Caco-2 (cell line): ENCODE measurements at regions not wholly inside any gene's neighbourhood (a gene's known extent, or its start where the extent isn't known, plus 50 kb on each side); places are given as distances from the start of the nearest gene placed in this dataset.

Experiments
- BruUV-seq: library from RNA; stranded (reverse); fragments of 400-500 nt; replicated peaks from 2 replicates; lab custom pipeline; 2021; lab: Mats Ljungman, UMichigan
- CTCF ChIA-PET: fragments of 300-600 bp; sonication (Branson Sonifier 250); formaldehyde crosslinking; loops from one replicate; lab custom pipeline; 2022; ENCODE audit warnings: antibody characterized with exemption; lab: Charles Lee
- POLR2A ChIA-PET: fragments of 300-600 bp; sonication (Branson Sonifier 250); formaldehyde crosslinking; loops from one replicate; lab custom pipeline; 2022; ENCODE audit warnings: antibody characterized with exemption; lab: Charles Lee
- DNase-seq, 2 experiments: peaks; one replicate each; pipeline versions ENCODE4 v3.0.0 to v3.0.0-alpha.2; 2020 to 2022
- H3K27me3 ChIP-seq: replicated peaks from 2 replicates; pipeline ENCODE4 v1.6.0; 2011; ENCODE audit warnings: low read length; ENCODE audit not compliant: control insufficient read depth, insufficient read depth
- H3K36me3 ChIP-seq: 2 replicates; pipeline ENCODE4 v1.5.1; 2011; ENCODE audit warnings: low read length; ENCODE audit not compliant: control insufficient read depth, insufficient read depth
- H3K4me1 ChIP-seq: fragments of 250-450 bp; sonication (Bioruptor Pico); 2 replicates; pipeline ENCODE4 v1.5.1; 2020; ENCODE audit warnings: mild to moderate bottlenecking
- H3K4me3 ChIP-seq: 2 replicates; pipeline ENCODE4 v1.5.1; 2011; ENCODE audit warnings: low read depth, mild to moderate bottlenecking, control low read depth, low read length
- H3K9me3 ChIP-seq: fragments of 250-450 bp; sonication (Bioruptor Pico); 2 replicates; pipeline ENCODE4 v1.5.1; 2020; ENCODE audit warnings: mild to moderate bottlenecking, moderate library complexity
- H3K27ac Mint-ChIP-seq: one replicate; pipeline ENCODE4 v1.8.0; 2022; ENCODE audit warnings: mixed read lengths; ENCODE audit not compliant: unreplicated experiment
- H3K27me3 Mint-ChIP-seq: one replicate; pipeline ENCODE4 v1.8.0; 2022; ENCODE audit warnings: mixed read lengths; ENCODE audit not compliant: insufficient read depth, unreplicated experiment
- H3K36me3 Mint-ChIP-seq: one replicate; pipeline ENCODE4 v1.8.0; 2022; ENCODE audit warnings: mild to moderate bottlenecking, mixed read lengths; ENCODE audit not compliant: insufficient read depth, unreplicated experiment
- H3K4me1 Mint-ChIP-seq: one replicate; pipeline ENCODE4 v1.8.0; 2022; ENCODE audit warnings: low read depth, mixed read lengths; ENCODE audit not compliant: unreplicated experiment
- H3K4me3 Mint-ChIP-seq: one replicate; pipeline ENCODE4 v1.8.0; 2022; ENCODE audit warnings: mild to moderate bottlenecking, moderate library complexity, mixed read lengths; ENCODE audit not compliant: unreplicated experiment
- H3K9me3 Mint-ChIP-seq: one replicate; pipeline ENCODE4 v1.8.0; 2022; ENCODE audit warnings: mixed read lengths; ENCODE audit not compliant: unreplicated experiment
- intact Hi-C: fragments of 100-400 bp; cut with micrococcal nuclease; formaldehyde crosslinking; loops from one replicate; pipeline ENCODE4 v1.10.0; 2022; ENCODE audit not compliant: unreplicated experiment
- TF ChIP-seq, protein P1 (sequence below), 2 experiments: fragments of 200-600 bp in 1 of 2; IDR thresholded peaks; 1 replicate in 1 of 2; 2 replicates in 1 of 2; pipeline versions ENCODE4 v1.5.1 to v1.8.0; 2011 to 2022; ENCODE audit warnings: antibody characterized with exemption in 1 of 2, control low read depth in 1 of 2, inconsistent platforms in 1 of 2, low read depth in 1 of 2, low read length in 1 of 2, mild to moderate bottlenecking in 1 of 2, moderate library complexity in 1 of 2; ENCODE audit not compliant: insufficient read depth in 1 of 2, severe bottlenecking in 1 of 2, unreplicated experiment in 1 of 2

- no peaks in the 10 kb centered on the region for H3K9me3 Mint-ChIP-seq
- H3K27me3 Mint-ChIP-seq, result no peaks in the 10 kb centered on the region
- H3K4me3 Mint-ChIP-seq, result no peak overlapping the region
- intact Hi-C loops, result no loop called here
- no peaks in the 10 kb centered on the region for H3K27me3 ChIP-seq
- no peak overlapping the region for H3K27ac Mint-ChIP-seq
- POLR2A ChIA-PET, result no interaction called here
- no peaks in the 10 kb centered on the region for H3K4me1 ChIP-seq
- BruUV-seq, result no TSS peak
- no peak overlapping the region for H3K4me3 ChIP-seq
- CTCF ChIA-PET, result no interaction called here
- H3K36me3 ChIP-seq, result no peaks in the 10 kb centered on the region
- H3K9me3 ChIP-seq, result no peaks in the 10 kb centered on the region
- no peaks in the 10 kb centered on the region for H3K4me1 Mint-ChIP-seq
- H3K36me3 Mint-ChIP-seq, result no peaks in the 10 kb centered on the region
- DNase-seq, result no peak
- TF ChIP-seq, protein P1, sequence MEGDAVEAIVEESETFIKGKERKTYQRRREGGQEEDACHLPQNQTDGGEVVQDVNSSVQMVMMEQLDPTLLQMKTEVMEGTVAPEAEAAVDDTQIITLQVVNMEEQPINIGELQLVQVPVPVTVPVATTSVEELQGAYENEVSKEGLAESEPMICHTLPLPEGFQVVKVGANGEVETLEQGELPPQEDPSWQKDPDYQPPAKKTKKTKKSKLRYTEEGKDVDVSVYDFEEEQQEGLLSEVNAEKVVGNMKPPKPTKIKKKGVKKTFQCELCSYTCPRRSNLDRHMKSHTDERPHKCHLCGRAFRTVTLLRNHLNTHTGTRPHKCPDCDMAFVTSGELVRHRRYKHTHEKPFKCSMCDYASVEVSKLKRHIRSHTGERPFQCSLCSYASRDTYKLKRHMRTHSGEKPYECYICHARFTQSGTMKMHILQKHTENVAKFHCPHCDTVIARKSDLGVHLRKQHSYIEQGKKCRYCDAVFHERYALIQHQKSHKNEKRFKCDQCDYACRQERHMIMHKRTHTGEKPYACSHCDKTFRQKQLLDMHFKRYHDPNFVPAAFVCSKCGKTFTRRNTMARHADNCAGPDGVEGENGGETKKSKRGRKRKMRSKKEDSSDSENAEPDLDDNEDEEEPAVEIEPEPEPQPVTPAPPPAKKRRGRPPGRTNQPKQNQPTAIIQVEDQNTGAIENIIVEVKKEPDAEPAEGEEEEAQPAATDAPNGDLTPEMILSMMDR (IDR thresholded peaks at IDR 0.05; ENCODE audit: insufficient read depth in 1 of 2, low read depth in 1 of 2, low read length in 1 of 2, severe bottlenecking in 1 of 2, unreplicated experiment in 1 of 2), result no peak
Measured at GRCh38 chr3:147015334-147015733, 391.0 kb downstream of the ZIC4 start.

- POLR2A ChIA-PET, result no interaction called here
- H3K4me3 Mint-ChIP-seq, result no peak overlapping the region
- Histone ChIP-seq H3K27me3 (no peaks in the 10 kb centered on the region), H3K36me3 (no peaks in the 10 kb centered on the region), H3K9me3 (no peaks in the 10 kb centered on the region), H3K4me3 (no peak overlapping the region), H3K4me1 (no peaks in the 10 kb centered on the region)
- no peaks in the 10 kb centered on the region for H3K4me1 Mint-ChIP-seq
- H3K36me3 Mint-ChIP-seq, result no peaks in the 10 kb centered on the region
- CTCF ChIA-PET, result no interaction called here
- TF ChIP-seq, protein P1 (IDR thresholded peaks at IDR 0.05; ENCODE audit: insufficient read depth in 1 of 2, low read depth in 1 of 2, low read length in 1 of 2, severe bottlenecking in 1 of 2, unreplicated experiment in 1 of 2), result no peak
- no peak overlapping the region for H3K27ac Mint-ChIP-seq
- intact Hi-C loops, result no loop called here
- no peaks in the 10 kb centered on the region for H3K9me3 Mint-ChIP-seq
- BruUV-seq, result no TSS peak
- no peaks in the 10 kb centered on the region for H3K27me3 Mint-ChIP-seq
- DNase-seq, result no peak
Measured at GRCh38 chr3:147008886-147009285, 397.5 kb downstream of the ZIC4 start.

DNA sequence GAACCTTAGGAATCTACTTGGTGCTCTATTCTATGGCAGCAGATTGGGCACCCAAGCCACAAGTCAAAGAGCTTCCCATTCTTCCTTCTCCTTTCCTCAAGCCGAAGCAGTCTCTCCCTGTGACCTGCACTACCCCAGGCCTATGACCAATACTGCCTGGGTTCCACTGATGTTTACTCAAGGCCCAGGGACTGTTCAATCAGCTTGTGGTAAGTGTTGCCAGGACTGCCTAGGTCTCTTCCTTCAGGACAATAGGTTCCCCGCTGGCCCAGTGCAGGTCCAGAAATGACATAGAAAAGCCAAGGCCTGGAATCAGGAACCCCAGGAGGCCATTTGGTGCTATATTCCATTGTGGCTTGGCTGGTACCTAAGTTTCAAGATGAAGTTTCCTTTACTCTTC is 397.9 kb downstream of the ZIC4 start:
- intact Hi-C loops, result no loop called here
- Mint-ChIP-seq H3K36me3 (no peaks in the 10 kb centered on the region), H3K4me3 (no peak overlapping the region), H3K9me3 (no peaks in the 10 kb centered on the region), H3K27ac (no peak overlapping the region), H3K4me1 (no peaks in the 10 kb centered on the region), H3K27me3 (no peaks in the 10 kb centered on the region)
- Histone ChIP-seq H3K27me3 (no peaks in the 10 kb centered on the region), H3K36me3 (no peaks in the 10 kb centered on the region), H3K9me3 (no peaks in the 10 kb centered on the region), H3K4me3 (no peak overlapping the region), H3K4me1 (no peaks in the 10 kb centered on the region)
- no TSS peak for BruUV-seq
- ChIA-PET POLR2A (no interaction called here), CTCF (no interaction called here)
- TF ChIP-seq, protein P1 (IDR thresholded peaks at IDR 0.05; ENCODE audit: insufficient read depth in 1 of 2, low read depth in 1 of 2, low read length in 1 of 2, severe bottlenecking in 1 of 2, unreplicated experiment in 1 of 2), result no peak
- DNase-seq, result no peak
